A673 (cell line): ENCODE measurements at regions not wholly inside any gene's neighbourhood (a gene's known extent, or its start where the extent isn't known, plus 50 kb on each side); places are given as distances from the start of the nearest gene placed in this dataset.

ENCODE experiments used
- BruUV-seq: library from RNA; stranded (reverse); fragments of 400-500 nt; replicated peaks from 2 replicates; lab custom pipeline; 2021; lab: Mats Ljungman, UMichigan
- CTCF ChIA-PET: fragments of 300-600 bp; sonication (Branson Sonifier 250); formaldehyde crosslinking; loops from one replicate; lab custom pipeline; 2022; ENCODE audit warnings: antibody characterized with exemption; lab: Charles Lee
- POLR2A ChIA-PET: fragments of 300-600 bp; sonication (Branson Sonifier 250); formaldehyde crosslinking; loops from one replicate; lab custom pipeline; 2022; ENCODE audit warnings: antibody characterized with exemption; ENCODE audit not compliant: low non-redundant PET; lab: Charles Lee
- DNase-seq: peaks from one replicate; pipeline ENCODE4 v3.0.0-alpha.2; 2015; ENCODE audit warnings: low spot score
- H3K27ac ChIP-seq: fragments of 200-600 bp; sonication (generic); 2 replicates; pipeline ENCODE4 v1.5.1; 2016; ENCODE audit warnings: mixed run types, low read depth, mild to moderate bottlenecking, mixed read lengths, antibody characterized with exemption, low read length; ENCODE audit not compliant: poor library complexity, severe bottlenecking
- H3K27me3 ChIP-seq: fragments of 200-600 bp; sonication (generic); replicated peaks from 2 replicates; pipeline ENCODE4 v1.6.1; 2017; ENCODE audit warnings: mixed run types, low read depth, mild to moderate bottlenecking, mixed read lengths, antibody characterized with exemption, low read length; ENCODE audit not compliant: insufficient read depth, poor library complexity
- H3K36me3 ChIP-seq: fragments of 200-600 bp; sonication (generic); 2 replicates; pipeline ENCODE4 v1.6.1; 2016; ENCODE audit warnings: mixed run types, mild to moderate bottlenecking, mixed read lengths, antibody characterized with exemption, low read length; ENCODE audit not compliant: insufficient read depth, poor library complexity, severe bottlenecking
- H3K4me1 ChIP-seq: fragments of 200-600 bp; sonication (generic); 2 replicates; pipeline ENCODE4 v1.6.1; 2017; ENCODE audit warnings: mixed run types, mild to moderate bottlenecking, mixed read lengths, antibody characterized with exemption, low read length; ENCODE audit not compliant: insufficient read depth, poor library complexity, severe bottlenecking
- H3K4me3 ChIP-seq: fragments of 200-600 bp; sonication (generic); 2 replicates; pipeline ENCODE4 v1.5.1; 2016; ENCODE audit warnings: low read depth, mixed run types, mild to moderate bottlenecking, mixed read lengths, low read length; ENCODE audit not compliant: poor library complexity, severe bottlenecking
- H3K9me3 ChIP-seq: fragments of 200-600 bp; sonication (generic); 2 replicates; pipeline ENCODE4 v1.6.1; 2016; ENCODE audit warnings: mixed run types, low read depth, mild to moderate bottlenecking, mixed read lengths, antibody characterized with exemption, low read length; ENCODE audit not compliant: poor library complexity, severe bottlenecking
- CTCF ChIP-seq: fragments of 300-800, 200-600 bp; sonication (generic); conservative IDR thresholded peaks from 2 replicates; pipeline ENCODE4 v1.5.1; 2017; ENCODE audit warnings: low read depth, mild to moderate bottlenecking, antibody characterized with exemption, low read length, moderate library complexity, mixed read lengths
- EZH2 ChIP-seq: fragments of 200-600 bp; sonication (generic); IDR thresholded peaks from 2 replicates; pipeline ENCODE4 v1.6.1; 2017; ENCODE audit warnings: borderline replicate concordance, low read depth, mild to moderate bottlenecking, mixed read lengths, antibody characterized with exemption, low read length; ENCODE audit not compliant: poor library complexity, severe bottlenecking
- intact Hi-C: fragments of 100-400 bp; cut with micrococcal nuclease; formaldehyde crosslinking; loops from one replicate; pipeline ENCODE4 v1.10.0; 2022; ENCODE audit not compliant: unreplicated experiment

DNA sequence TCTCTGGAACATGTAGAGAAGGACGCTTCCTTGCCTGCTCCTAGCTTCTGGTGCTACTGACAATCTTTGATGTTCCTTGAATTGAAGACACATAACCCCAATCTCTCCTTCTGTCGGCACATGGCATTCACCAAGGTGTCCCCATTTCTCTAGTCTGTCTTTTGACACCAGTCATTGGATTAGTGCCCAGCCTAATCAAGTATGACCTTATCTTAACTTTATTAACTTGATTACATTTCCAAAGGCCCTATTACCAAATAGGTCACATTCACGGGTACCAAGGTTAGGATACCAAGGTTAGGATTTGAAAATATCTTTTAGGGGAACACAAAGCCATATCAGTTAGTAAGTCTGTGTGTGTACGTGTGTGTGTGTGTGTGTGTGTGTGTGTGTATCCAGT lies 377.9 kb downstream of the CMPK2 start:
- TF ChIP-seq EZH2 (no peak), CTCF (no peak)
- no peaks in the 10 kb centered on the region for H3K4me1 ChIP-seq
- ChIA-PET CTCF (no interaction called here), POLR2A (no interaction called here)
- no peaks in the 10 kb centered on the region for H3K27me3 ChIP-seq
- intact Hi-C loops: no loop called here
- H3K9me3 ChIP-seq: no peaks in the 10 kb centered on the region
- no peak for DNase-seq
- no peaks in the 10 kb centered on the region for H3K36me3 ChIP-seq
- H3K4me3 ChIP-seq: no peak overlapping the region
- BruUV-seq: no TSS peak
- H3K27ac ChIP-seq: no peak overlapping the region

DNA sequence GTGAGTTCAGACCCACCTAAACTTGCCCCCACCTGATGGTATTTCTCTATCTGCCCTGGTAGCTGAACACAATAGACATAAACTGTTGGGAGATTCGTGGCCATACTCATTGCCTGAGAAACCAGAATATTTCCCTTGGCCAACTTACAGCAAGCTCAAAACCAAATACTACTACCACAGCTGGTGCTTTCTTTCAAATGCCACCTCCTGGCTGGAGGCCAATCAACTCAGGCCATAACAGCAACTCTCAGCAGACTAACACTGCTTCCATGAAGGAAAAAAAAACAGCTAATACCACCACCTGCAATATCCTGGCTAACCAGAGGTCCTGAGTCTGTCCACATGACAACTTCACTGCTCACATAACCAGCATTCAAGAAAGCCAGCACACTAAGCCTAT lies 373.1 kb downstream of the CMPK2 start:
- Histone ChIP-seq H3K36me3 (no peaks in the 10 kb centered on the region), H3K9me3 (no peaks in the 10 kb centered on the region), H3K27ac (no peak overlapping the region), H3K4me3 (no peak overlapping the region), H3K27me3 (no peaks in the 10 kb centered on the region), H3K4me1 (no peaks in the 10 kb centered on the region)
- TF ChIP-seq CTCF (no peak), EZH2 (no peak)
- ChIA-PET POLR2A (no interaction called here), CTCF (no interaction called here)
- intact Hi-C loops: no loop called here
- BruUV-seq: no TSS peak
- peak; percentile 7 for DNase-seq

DNA sequence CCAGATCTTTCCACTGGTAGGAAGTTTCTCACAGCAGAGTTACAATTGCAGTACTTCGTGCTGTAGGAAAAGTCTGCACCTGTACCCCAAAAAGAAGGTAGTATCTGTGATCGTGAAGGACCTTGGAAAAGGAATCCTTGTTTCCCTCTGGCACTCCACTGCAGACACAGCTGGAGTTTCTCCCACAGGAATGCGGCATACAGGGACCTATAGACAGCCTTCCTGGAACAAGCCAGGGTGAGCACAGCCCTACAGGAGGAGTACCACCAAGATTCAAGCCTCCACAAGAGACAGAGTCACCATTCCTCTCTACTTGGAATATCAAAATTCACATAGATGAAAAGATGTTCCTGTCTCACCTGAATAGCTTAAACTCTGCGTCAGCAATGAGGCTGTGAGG lies 372.4 kb downstream of the CMPK2 start:
- Histone ChIP-seq H3K4me1 (no peaks in the 10 kb centered on the region), H3K9me3 (no peaks in the 10 kb centered on the region), H3K36me3 (no peaks in the 10 kb centered on the region), H3K27ac (no peak overlapping the region), H3K27me3 (no peaks in the 10 kb centered on the region), H3K4me3 (no peak overlapping the region)
- TF ChIP-seq CTCF (no peak), EZH2 (no peak)
- intact Hi-C loops: no loop called here
- CTCF ChIA-PET: no interaction called here
- POLR2A ChIA-PET: no interaction called here
- DNase-seq: no peak
- no TSS peak for BruUV-seq
